Stimulated activated CD4-positive, alpha-beta T cell treated with anti-CD3 and anti-CD28 coated beads, Interleukin-15, amount 100 ng/mL, for 24 hours (primary cell): ENCODE measurements at regions not wholly inside any gene's neighbourhood (a gene's known extent, or its start where the extent isn't known, plus 50 kb on each side); places are given as distances from the start of the nearest gene placed in this dataset.

Source experiments
- DNase-seq: peaks from one replicate; pipeline ENCODE4 v3.0.0-alpha.2; 2020

- DNase-seq: no peak
These were observed 304.1 kb upstream of the HAND2 start for GRCh38 chr4:173834151-173834550.

- no peak for DNase-seq
These were observed 299.5 kb upstream of the HAND2 start for GRCh38 chr4:173829565-173829964.

GRCh38 chr4:173827707-173828106 is 297.7 kb upstream of the HAND2 start:
- DNase-seq: no peak

GRCh38 chr4:173821876-173822275 is 291.8 kb upstream of the HAND2 start:
- no peak for DNase-seq

- no peak for DNase-seq
These were observed 291.0 kb upstream of the HAND2 start for GRCh38 chr4:173821036-173821435.

GRCh38 chr4:173807347-173807746 is 277.3 kb upstream of the HAND2 start:
- DNase-seq: no peak

GRCh38 chr4:173805884-173806283 is 275.9 kb upstream of the HAND2 start:
- no peak for DNase-seq

GRCh38 chr4:173802662-173803022 is 272.6 kb upstream of the HAND2 start:
- DNase-seq: no peak

- no peak for DNase-seq
These were observed 272.0 kb upstream of the HAND2 start for GRCh38 chr4:173801876-173802661.

- DNase-seq: no peak
These were observed 271.3 kb upstream of the HAND2 start for GRCh38 chr4:173801361-173801760.

- DNase-seq: no peak
These were observed 267.3 kb upstream of the HAND2 start for GRCh38 chr4:173797296-173797695.

GRCh38 chr4:173794662-173795061 is 264.6 kb upstream of the HAND2 start:
- no peak for DNase-seq

GRCh38 chr4:173793937-173794510 is 264.0 kb upstream of the HAND2 start:
- DNase-seq: no peak

- no peak for DNase-seq
These were observed 252.6 kb upstream of the HAND2 start for GRCh38 chr4:173782660-173783059.

- no peak for DNase-seq
These were observed 247.9 kb upstream of the HAND2 start for GRCh38 chr4:173777921-173778320.

GRCh38 chr4:173777421-173777820 is 247.4 kb upstream of the HAND2 start:
- DNase-seq: no peak

- no peak for DNase-seq
These were observed 239.5 kb upstream of the HAND2 start for GRCh38 chr4:173769568-173769967.

GRCh38 chr4:173767650-173768049 is 237.6 kb upstream of the HAND2 start:
- no peak for DNase-seq

GRCh38 chr4:173766171-173766600 is 236.2 kb upstream of the HAND2 start:
- DNase-seq: no peak

- DNase-seq: no peak
These were observed 235.7 kb upstream of the HAND2 start for GRCh38 chr4:173765751-173766150.

- no peak for DNase-seq
These were observed 233.4 kb upstream of the HAND2 start for GRCh38 chr4:173763389-173763788.

GRCh38 chr4:173761938-173762337 is 231.9 kb upstream of the HAND2 start:
- DNase-seq: no peak

- no peak for DNase-seq
These were observed 231.2 kb upstream of the HAND2 start for GRCh38 chr4:173761236-173761635.

- DNase-seq: no peak
These were observed 228.1 kb upstream of the HAND2 start for GRCh38 chr4:173758132-173758531.

GRCh38 chr4:173753408-173753807 is 223.4 kb upstream of the HAND2 start:
- no peak for DNase-seq
